CD14-positive monocyte (primary cell): ENCODE measurements at regions not wholly inside any gene's neighbourhood (a gene's known extent, or its start where the extent isn't known, plus 50 kb on each side); places are given as distances from the start of the nearest gene placed in this dataset.

Experiments used
- DNase-seq, 3 donors: peaks; one replicate each; pipeline ENCODE4 v3.0.0-alpha.2; 2011 to 2022
- H2AFZ ChIP-seq: 2 replicates; pipeline ENCODE4 v1.6.0; 2012; ENCODE audit warnings: mild to moderate bottlenecking, low read depth, low read length, inconsistent platforms; ENCODE audit not compliant: insufficient read depth, poor library complexity, severe bottlenecking
- H3K27ac ChIP-seq, 2 donors: 1 replicate in 1 of 2; 2 replicates in 1 of 2; pipeline ENCODE4 v1.5.1; 2012 to 2013; ENCODE audit warnings: low read length in 2 of 2, control low read depth in 1 of 2, inconsistent platforms in 1 of 2, low read depth in 1 of 2, mild to moderate bottlenecking in 1 of 2
- H3K27me3 ChIP-seq, 2 donors: one replicate each; pipeline versions ENCODE4 v1.6.0 to v1.6.1; 2011 to 2013; ENCODE audit warnings: low read length in 2 of 2; ENCODE audit not compliant: control insufficient read depth in 2 of 2, insufficient read depth in 2 of 2
- H3K36me3 ChIP-seq, 2 donors: replicated peaks in 1 of 2; 1 replicate in 1 of 2; 2 replicates in 1 of 2; pipeline versions ENCODE4 v1.5.1 to v1.6.1; 2012 to 2013; ENCODE audit warnings: low read length in 2 of 2, control low read depth in 1 of 2, inconsistent platforms in 1 of 2, mild to moderate bottlenecking in 1 of 2; ENCODE audit not compliant: insufficient read depth in 2 of 2, control insufficient read depth in 1 of 2
- H3K4me1 ChIP-seq, 2 donors: 1 replicate in 1 of 2; 2 replicates in 1 of 2; pipeline versions ENCODE4 v1.5.1 to v1.6.1; 2012 to 2013; ENCODE audit warnings: low read length in 2 of 2, control low read depth in 1 of 2, inconsistent platforms in 1 of 2, mild to moderate bottlenecking in 1 of 2, moderate library complexity in 1 of 2; ENCODE audit not compliant: insufficient read depth in 2 of 2, control insufficient read depth in 1 of 2
- H3K4me2 ChIP-seq: replicated peaks from 2 replicates; pipeline ENCODE3; 2012; ENCODE audit warnings: low read length, moderate library complexity, mild to moderate bottlenecking; ENCODE audit not compliant: poor library complexity, severe bottlenecking; ENCODE audit errors: extremely low read depth
- H3K4me3 ChIP-seq, 3 experiments: fragments of 200-600 bp in 1 of 3; sonication (generic) in 1 of 3; replicated peaks in 1 of 3; 1 replicate in 2 of 3; 2 replicates in 1 of 3; pipeline ENCODE4 v1.5.1; 2011 to 2013; ENCODE audit warnings: low read length in 3 of 3, mild to moderate bottlenecking in 3 of 3, control low read depth in 2 of 3, low read depth in 2 of 3, inconsistent platforms in 1 of 3, moderate library complexity in 1 of 3
- H3K79me2 ChIP-seq: 2 replicates; pipeline ENCODE4 v1.6.0; 2012; ENCODE audit warnings: mild to moderate bottlenecking, control low read depth, inconsistent platforms, low read length, moderate library complexity; ENCODE audit not compliant: insufficient read depth
- H3K9ac ChIP-seq: 2 replicates; pipeline ENCODE4 v1.6.0; 2017; ENCODE audit warnings: low read length, mild to moderate bottlenecking; ENCODE audit not compliant: insufficient read depth, poor library complexity, severe bottlenecking
- H3K9me3 ChIP-seq, 2 donors: replicated peaks in 1 of 2; 1 replicate in 1 of 2; 2 replicates in 1 of 2; pipeline versions ENCODE4 v1.5.1 to v1.6.1; 2012 to 2013; ENCODE audit warnings: low read length in 2 of 2, control low read depth in 1 of 2; ENCODE audit not compliant: control insufficient read depth in 1 of 2, insufficient read depth in 1 of 2
- H4K20me1 ChIP-seq: 2 replicates; pipeline ENCODE4 v1.6.0; 2012; ENCODE audit warnings: mild to moderate bottlenecking, low read length, control low read depth, moderate library complexity; ENCODE audit not compliant: insufficient read depth
- H3K27ac Mint-ChIP-seq, 7 donors: one replicate each; pipeline ENCODE4 v1.8.0; 2020; ENCODE audit warnings: mild to moderate bottlenecking in 7 of 7, mixed read lengths in 7 of 7, moderate library complexity in 6 of 7, inconsistent platforms in 2 of 7
- H3K27me3 Mint-ChIP-seq, 3 donors: one replicate each; pipeline ENCODE4 v1.8.0; 2021 to 2022; ENCODE audit warnings: low read depth in 3 of 3, mild to moderate bottlenecking in 3 of 3, mixed read lengths in 3 of 3, moderate library complexity in 3 of 3, inconsistent platforms in 1 of 3
- H3K36me3 Mint-ChIP-seq, 2 donors: one replicate each; pipeline ENCODE4 v1.8.0; 2020; ENCODE audit warnings: mixed read lengths in 2 of 2, inconsistent platforms in 1 of 2, mild to moderate bottlenecking in 1 of 2
- H3K4me1 Mint-ChIP-seq: one replicate; pipeline ENCODE4 v1.8.0; 2020; ENCODE audit warnings: mild to moderate bottlenecking, mixed read lengths
- H3K4me3 Mint-ChIP-seq, 2 donors: one replicate each; pipeline ENCODE4 v1.8.0; 2020; ENCODE audit warnings: mild to moderate bottlenecking in 2 of 2, mixed read lengths in 2 of 2, moderate library complexity in 1 of 2
- H3K9me3 Mint-ChIP-seq, 7 donors: one replicate each; pipeline ENCODE4 v1.8.0; 2020 to 2022; ENCODE audit warnings: mixed read lengths in 7 of 7, mild to moderate bottlenecking in 6 of 7, moderate library complexity in 6 of 7, inconsistent platforms in 2 of 7
- CTCF ChIP-seq: fragments of 200-600 bp; IDR thresholded peaks from one replicate; pipeline ENCODE4 v1.8.0; 2022; ENCODE audit warnings: antibody characterized with exemption, mild to moderate bottlenecking
- WGBS: methylation state at CpG from one replicate; pipeline ENCODE4 v1.1.5; 2013; ENCODE audit warnings: missing lambda C conversion rate; ENCODE audit not compliant: insufficient coverage; 5-methylcytosine and 5-hydroxymethylcytosine counted together
- intact Hi-C, 2 donors: fragments of 100-400 bp; cut with micrococcal nuclease; formaldehyde crosslinking; loops; one replicate each; pipeline versions ENCODE4 v1.15.0 to v1.15.1; 2023

DNA sequence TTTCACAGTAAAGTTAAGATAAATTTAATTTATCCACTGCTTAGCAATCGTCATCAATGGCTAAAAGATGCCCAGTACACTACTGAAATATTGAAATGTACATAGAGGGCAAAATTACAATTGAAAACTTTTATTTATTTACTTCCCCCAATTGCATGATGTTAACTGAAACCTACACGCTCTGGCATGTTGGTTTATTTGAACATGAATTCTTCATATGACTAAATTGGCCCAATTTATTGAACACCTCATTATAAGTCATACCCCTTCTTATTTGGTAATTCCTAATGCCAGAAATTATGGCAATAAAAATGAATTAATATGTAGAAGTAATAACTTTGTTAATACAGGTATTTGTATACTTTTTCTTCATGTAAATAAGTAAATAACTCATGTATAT is 183.0 kb upstream of the ZC3H15 start:
- Histone ChIP-seq H3K4me3 (no peak overlapping the region), H3K79me2 (no peaks in the 10 kb centered on the region), H3K36me3 (no peaks in the 10 kb centered on the region), H3K27ac (no peak overlapping the region), H3K27me3 (no peaks in the 10 kb centered on the region), H3K9ac (no peak overlapping the region), H3K4me1 (no peaks in the 10 kb centered on the region), H4K20me1 (no peaks in the 10 kb centered on the region), H3K9me3 (no peaks in the 10 kb centered on the region), H2AFZ (no peak overlapping the region), H3K4me2 (no peak overlapping the region)
- Mint-ChIP-seq H3K36me3 (no peaks in the 10 kb centered on the region), H3K9me3 (peaks cover 3 to 13% (median 4%) of the 10 kb centered on the region in 7 donors), H3K27ac (no peak overlapping the region), H3K27me3 (no peaks in the 10 kb centered on the region), H3K4me3 (no peak overlapping the region), H3K4me1 (no peaks in the 10 kb centered on the region)
- no peak for DNase-seq
- intact Hi-C loops = no loop called here
- WGBS = no CpG with 5 or more reads among the region's 2 CpGs
- TF ChIP-seq CTCF = no peak

DNA sequence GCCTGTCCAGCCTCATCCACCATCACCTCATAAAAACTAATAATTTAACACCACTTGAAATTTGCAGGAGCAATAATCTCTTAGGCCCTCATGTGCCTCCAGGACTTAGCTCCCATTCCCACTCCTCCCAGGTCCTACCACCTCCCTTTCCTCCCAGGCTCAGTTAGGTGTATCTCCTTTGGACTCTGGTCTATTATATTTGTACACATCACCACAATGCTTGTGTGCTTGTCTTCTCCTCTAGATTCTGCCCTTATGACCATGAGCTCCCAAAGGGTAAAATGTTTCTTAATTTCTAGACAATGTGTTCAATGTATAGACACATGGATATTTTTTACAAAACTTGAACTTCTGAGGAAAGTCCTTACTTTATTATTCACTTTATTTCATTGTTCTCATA is 182.0 kb upstream of the ZC3H15 start:
- H3K9ac ChIP-seq = no peak overlapping the region
- no peaks in the 10 kb centered on the region for H3K27me3 ChIP-seq
- no peak for DNase-seq
- H3K79me2 ChIP-seq = no peaks in the 10 kb centered on the region
- H3K27ac ChIP-seq = no peak overlapping the region
- Mint-ChIP-seq H3K27ac (peak overlapping the region in 1 of 7 donors; percentile 43), H3K4me1 (no peaks in the 10 kb centered on the region), H3K4me3 (no peak overlapping the region), H3K9me3 (peaks cover 0 to 12% (median 4%) of the 10 kb centered on the region in 7 donors), H3K27me3 (no peaks in the 10 kb centered on the region), H3K36me3 (no peaks in the 10 kb centered on the region)
- H3K36me3 ChIP-seq = no peaks in the 10 kb centered on the region
- no peak overlapping the region for H3K4me2 ChIP-seq
- TF ChIP-seq CTCF = no peak
- no peaks in the 10 kb centered on the region for H4K20me1 ChIP-seq
- intact Hi-C loops = no loop called here
- no peak overlapping the region for H2AFZ ChIP-seq
- H3K4me3 ChIP-seq = no peak overlapping the region
- no peaks in the 10 kb centered on the region for H3K9me3 ChIP-seq
- H3K4me1 ChIP-seq = no peaks in the 10 kb centered on the region
